ENCODE measurements at regions not wholly inside any gene's neighbourhood (a gene's known extent, or its start where the extent isn't known, plus 50 kb on each side); places are given as distances from the start of the nearest gene placed in this dataset.

DNA sequence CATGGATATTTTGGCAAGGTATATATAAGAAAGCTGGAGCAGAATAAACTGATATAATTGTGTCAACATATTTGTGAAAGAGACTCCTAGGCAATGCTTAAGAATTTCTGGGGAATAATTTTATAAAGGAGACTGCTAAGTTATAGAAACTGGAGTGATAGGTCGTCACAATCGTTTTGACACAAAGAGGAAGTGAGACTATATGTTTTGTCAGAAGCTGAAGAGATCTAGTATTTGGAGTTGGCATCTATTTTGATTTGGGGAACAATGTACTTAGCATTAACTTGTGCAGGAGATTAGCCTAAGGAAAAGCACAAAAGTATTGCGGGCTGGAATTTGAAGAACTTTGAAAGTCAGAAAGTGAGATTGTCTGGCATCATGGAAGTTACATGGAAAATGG, 582.5 kb downstream of the TAF11L14 start (continued):
- TF ChIP-seq, protein P1, sequence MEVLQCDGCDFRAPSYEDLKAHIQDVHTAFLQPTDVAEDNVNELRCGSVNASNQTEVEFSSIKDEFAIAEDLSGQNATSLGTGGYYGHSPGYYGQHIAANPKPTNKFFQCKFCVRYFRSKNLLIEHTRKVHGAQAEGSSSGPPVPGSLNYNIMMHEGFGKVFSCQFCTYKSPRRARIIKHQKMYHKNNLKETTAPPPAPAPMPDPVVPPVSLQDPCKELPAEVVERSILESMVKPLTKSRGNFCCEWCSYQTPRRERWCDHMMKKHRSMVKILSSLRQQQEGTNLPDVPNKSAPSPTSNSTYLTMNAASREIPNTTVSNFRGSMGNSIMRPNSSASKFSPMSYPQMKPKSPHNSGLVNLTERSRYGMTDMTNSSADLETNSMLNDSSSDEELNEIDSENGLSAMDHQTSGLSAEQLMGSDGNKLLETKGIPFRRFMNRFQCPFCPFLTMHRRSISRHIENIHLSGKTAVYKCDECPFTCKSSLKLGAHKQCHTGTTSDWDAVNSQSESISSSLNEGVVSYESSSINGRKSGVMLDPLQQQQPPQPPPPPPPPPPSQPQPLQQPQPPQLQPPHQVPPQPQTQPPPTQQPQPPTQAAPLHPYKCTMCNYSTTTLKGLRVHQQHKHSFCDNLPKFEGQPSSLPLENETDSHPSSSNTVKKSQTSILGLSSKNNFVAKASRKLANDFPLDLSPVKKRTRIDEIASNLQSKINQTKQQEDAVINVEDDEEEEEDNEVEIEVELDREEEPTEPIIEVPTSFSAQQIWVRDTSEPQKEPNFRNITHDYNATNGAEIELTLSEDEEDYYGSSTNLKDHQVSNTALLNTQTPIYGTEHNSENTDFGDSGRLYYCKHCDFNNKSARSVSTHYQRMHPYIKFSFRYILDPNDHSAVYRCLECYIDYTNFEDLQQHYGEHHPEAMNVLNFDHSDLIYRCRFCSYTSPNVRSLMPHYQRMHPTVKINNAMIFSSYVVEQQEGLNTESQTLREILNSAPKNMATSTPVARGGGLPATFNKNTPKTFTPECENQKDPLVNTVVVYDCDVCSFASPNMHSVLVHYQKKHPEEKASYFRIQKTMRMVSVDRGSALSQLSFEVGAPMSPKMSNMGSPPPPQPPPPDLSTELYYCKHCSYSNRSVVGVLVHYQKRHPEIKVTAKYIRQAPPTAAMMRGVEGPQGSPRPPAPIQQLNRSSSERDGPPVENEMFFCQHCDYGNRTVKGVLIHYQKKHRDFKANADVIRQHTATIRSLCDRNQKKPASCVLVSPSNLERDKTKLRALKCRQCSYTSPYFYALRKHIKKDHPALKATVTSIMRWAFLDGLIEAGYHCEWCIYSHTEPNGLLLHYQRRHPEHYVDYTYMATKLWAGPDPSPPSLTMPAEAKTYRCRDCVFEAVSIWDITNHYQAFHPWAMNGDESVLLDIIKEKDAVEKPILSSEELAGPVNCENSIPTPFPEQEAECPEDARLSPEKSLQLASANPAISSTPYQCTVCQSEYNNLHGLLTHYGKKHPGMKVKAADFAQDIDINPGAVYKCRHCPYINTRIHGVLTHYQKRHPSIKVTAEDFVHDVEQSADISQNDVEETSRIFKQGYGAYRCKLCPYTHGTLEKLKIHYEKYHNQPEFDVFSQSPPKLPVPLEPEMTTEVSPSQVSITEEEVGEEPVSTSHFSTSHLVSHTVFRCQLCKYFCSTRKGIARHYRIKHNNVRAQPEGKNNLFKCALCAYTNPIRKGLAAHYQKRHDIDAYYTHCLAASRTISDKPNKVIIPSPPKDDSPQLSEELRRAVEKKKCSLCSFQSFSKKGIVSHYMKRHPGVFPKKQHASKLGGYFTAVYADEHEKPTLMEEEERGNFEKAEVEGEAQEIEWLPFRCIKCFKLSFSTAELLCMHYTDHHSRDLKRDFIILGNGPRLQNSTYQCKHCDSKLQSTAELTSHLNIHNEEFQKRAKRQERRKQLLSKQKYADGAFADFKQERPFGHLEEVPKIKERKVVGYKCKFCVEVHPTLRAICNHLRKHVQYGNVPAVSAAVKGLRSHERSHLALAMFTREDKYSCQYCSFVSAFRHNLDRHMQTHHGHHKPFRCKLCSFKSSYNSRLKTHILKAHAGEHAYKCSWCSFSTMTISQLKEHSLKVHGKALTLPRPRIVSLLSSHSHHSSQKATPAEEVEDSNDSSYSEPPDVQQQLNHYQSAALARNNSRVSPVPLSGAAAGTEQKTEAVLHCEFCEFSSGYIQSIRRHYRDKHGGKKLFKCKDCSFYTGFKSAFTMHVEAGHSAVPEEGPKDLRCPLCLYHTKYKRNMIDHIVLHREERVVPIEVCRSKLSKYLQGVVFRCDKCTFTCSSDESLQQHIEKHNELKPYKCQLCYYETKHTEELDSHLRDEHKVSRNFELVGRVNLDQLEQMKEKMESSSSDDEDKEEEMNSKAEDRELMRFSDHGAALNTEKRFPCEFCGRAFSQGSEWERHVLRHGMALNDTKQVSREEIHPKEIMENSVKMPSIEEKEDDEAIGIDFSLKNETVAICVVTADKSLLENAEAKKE (CRISPR knock-in tag; IDR thresholded peaks at IDR 0.05): no peak
- TF ChIP-seq JUNB (IDR thresholded peaks at IDR 0.05; ENCODE audit: unreplicated experiment) (no peak), CREB1 (CRISPR knock-in tag; IDR thresholded peaks at IDR 0.05; ENCODE audit: low read depth) (no peak), NANOG (IDR thresholded peaks at IDR 0.05; ENCODE audit: borderline replicate concordance) (no peak), POLR2AphosphoS5 (IDR thresholded peaks at IDR 0.05; ENCODE audit: low read depth) (no peak), ZNF331 (CRISPR knock-in tag; IDR thresholded peaks at IDR 0.05; ENCODE audit: low read depth) (no peak), EZH2phosphoT487 (IDR thresholded peaks at IDR 0.05; ENCODE audit: unreplicated experiment) (no peak), EZH2 (IDR thresholded peaks at IDR 0.05; ENCODE audit: low read depth, unreplicated experiment) (no peak)
- TF ChIP-seq, protein P2, sequence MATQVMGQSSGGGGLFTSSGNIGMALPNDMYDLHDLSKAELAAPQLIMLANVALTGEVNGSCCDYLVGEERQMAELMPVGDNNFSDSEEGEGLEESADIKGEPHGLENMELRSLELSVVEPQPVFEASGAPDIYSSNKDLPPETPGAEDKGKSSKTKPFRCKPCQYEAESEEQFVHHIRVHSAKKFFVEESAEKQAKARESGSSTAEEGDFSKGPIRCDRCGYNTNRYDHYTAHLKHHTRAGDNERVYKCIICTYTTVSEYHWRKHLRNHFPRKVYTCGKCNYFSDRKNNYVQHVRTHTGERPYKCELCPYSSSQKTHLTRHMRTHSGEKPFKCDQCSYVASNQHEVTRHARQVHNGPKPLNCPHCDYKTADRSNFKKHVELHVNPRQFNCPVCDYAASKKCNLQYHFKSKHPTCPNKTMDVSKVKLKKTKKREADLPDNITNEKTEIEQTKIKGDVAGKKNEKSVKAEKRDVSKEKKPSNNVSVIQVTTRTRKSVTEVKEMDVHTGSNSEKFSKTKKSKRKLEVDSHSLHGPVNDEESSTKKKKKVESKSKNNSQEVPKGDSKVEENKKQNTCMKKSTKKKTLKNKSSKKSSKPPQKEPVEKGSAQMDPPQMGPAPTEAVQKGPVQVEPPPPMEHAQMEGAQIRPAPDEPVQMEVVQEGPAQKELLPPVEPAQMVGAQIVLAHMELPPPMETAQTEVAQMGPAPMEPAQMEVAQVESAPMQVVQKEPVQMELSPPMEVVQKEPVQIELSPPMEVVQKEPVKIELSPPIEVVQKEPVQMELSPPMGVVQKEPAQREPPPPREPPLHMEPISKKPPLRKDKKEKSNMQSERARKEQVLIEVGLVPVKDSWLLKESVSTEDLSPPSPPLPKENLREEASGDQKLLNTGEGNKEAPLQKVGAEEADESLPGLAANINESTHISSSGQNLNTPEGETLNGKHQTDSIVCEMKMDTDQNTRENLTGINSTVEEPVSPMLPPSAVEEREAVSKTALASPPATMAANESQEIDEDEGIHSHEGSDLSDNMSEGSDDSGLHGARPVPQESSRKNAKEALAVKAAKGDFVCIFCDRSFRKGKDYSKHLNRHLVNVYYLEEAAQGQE (IDR thresholded peaks at IDR 0.05; ENCODE audit: unreplicated experiment): no peak
- TF ChIP-seq, protein P3, sequence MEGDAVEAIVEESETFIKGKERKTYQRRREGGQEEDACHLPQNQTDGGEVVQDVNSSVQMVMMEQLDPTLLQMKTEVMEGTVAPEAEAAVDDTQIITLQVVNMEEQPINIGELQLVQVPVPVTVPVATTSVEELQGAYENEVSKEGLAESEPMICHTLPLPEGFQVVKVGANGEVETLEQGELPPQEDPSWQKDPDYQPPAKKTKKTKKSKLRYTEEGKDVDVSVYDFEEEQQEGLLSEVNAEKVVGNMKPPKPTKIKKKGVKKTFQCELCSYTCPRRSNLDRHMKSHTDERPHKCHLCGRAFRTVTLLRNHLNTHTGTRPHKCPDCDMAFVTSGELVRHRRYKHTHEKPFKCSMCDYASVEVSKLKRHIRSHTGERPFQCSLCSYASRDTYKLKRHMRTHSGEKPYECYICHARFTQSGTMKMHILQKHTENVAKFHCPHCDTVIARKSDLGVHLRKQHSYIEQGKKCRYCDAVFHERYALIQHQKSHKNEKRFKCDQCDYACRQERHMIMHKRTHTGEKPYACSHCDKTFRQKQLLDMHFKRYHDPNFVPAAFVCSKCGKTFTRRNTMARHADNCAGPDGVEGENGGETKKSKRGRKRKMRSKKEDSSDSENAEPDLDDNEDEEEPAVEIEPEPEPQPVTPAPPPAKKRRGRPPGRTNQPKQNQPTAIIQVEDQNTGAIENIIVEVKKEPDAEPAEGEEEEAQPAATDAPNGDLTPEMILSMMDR (conservative IDR thresholded peaks at IDR 0.05; ENCODE audit: low read depth in 2 of 2): no peak
- TF ChIP-seq, protein P4, sequence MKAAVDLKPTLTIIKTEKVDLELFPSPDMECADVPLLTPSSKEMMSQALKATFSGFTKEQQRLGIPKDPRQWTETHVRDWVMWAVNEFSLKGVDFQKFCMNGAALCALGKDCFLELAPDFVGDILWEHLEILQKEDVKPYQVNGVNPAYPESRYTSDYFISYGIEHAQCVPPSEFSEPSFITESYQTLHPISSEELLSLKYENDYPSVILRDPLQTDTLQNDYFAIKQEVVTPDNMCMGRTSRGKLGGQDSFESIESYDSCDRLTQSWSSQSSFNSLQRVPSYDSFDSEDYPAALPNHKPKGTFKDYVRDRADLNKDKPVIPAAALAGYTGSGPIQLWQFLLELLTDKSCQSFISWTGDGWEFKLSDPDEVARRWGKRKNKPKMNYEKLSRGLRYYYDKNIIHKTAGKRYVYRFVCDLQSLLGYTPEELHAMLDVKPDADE (IDR thresholded peaks at IDR 0.05): no peak
